HG03565 (cell line): ENCODE measurements at regions not wholly inside any gene's neighbourhood (a gene's known extent, or its start where the extent isn't known, plus 50 kb on each side); places are given as distances from the start of the nearest gene placed in this dataset.
"Not testable (repeated sequence)": the region's sequence is repeated elsewhere in the genome, so short reads cannot be mapped to it uniquely, and the experiment has no call there.

Experiments
- ATAC-seq: cut with Tn5 transposase; IDR thresholded peaks from one replicate; pipeline ENCODE4 v1.9.1; 2021; ENCODE audit warnings: mild to moderate bottlenecking, moderate library complexity; ENCODE audit not compliant: unreplicated experiment

- no peak for ATAC-seq
These were observed 191.7 kb upstream of the NR3C1 start for GRCh38 chr5:143594902-143595818.

GRCh38 chr5:143593723-143594122 lies 190.2 kb upstream of the NR3C1 start:
- ATAC-seq = no peak

- peak; percentile 66 for ATAC-seq
These were observed 189.2 kb upstream of the NR3C1 start for GRCh38 chr5:143592648-143593047.

GRCh38 chr5:143588933-143589662 lies 185.6 kb upstream of the NR3C1 start:
- no peak for ATAC-seq

- not testable (repeated sequence) for ATAC-seq
These were observed 184.6 kb upstream of the NR3C1 start for GRCh38 chr5:143588121-143588520.

GRCh38 chr5:143586781-143587362 lies 183.4 kb upstream of the NR3C1 start:
- no peak for ATAC-seq

- ATAC-seq = no peak
These were observed 182.5 kb upstream of the NR3C1 start for GRCh38 chr5:143585970-143586369.

- ATAC-seq = no peak
These were observed 179.9 kb upstream of the NR3C1 start for GRCh38 chr5:143583409-143583808.

GRCh38 chr5:143582869-143583268 lies 179.4 kb upstream of the NR3C1 start:
- ATAC-seq = peak; percentile 61

GRCh38 chr5:143582176-143582575 lies 178.7 kb upstream of the NR3C1 start:
- ATAC-seq = no peak

GRCh38 chr5:143581649-143582048 lies 178.2 kb upstream of the NR3C1 start:
- no peak for ATAC-seq

- no peak for ATAC-seq
These were observed 177.7 kb upstream of the NR3C1 start for GRCh38 chr5:143581147-143581546.

- ATAC-seq = no peak
These were observed 173.4 kb upstream of the NR3C1 start for GRCh38 chr5:143576711-143577484.

- ATAC-seq = no peak
These were observed 171.8 kb upstream of the NR3C1 start for GRCh38 chr5:143575286-143575685.

- ATAC-seq = no peak
These were observed 170.8 kb upstream of the NR3C1 start for GRCh38 chr5:143574236-143574635.

GRCh38 chr5:143573568-143574170 lies 170.2 kb upstream of the NR3C1 start:
- no peak for ATAC-seq

GRCh38 chr5:143572671-143573070 lies 169.2 kb upstream of the NR3C1 start:
- ATAC-seq = no peak

GRCh38 chr5:143571642-143572624 lies 168.4 kb upstream of the NR3C1 start:
- ATAC-seq = no peak

- no peak for ATAC-seq
These were observed 167.5 kb upstream of the NR3C1 start for GRCh38 chr5:143570989-143571388.
